Stimulated activated memory B cell treated with anti-CD40 and anti-IgM and Interleukin-4, amounts not matched to agents 10 μg/mL and 1 μg/mL and 100 μg/mL, for 72 hours (primary cell): ENCODE measurements at regions not wholly inside any gene's neighbourhood (a gene's known extent, or its start where the extent isn't known, plus 50 kb on each side); places are given as distances from the start of the nearest gene placed in this dataset.
A peak's percentile ranks its signal among the peaks of the same experiment; 100 is the strongest.

ENCODE experiments used
- ATAC-seq: fragments of 150-1000 bp; cut with Tn5 transposase; 2 replicates; pipeline ENCODE4 v1.10.0; 2021
- H3K27ac Mint-ChIP-seq: one replicate; pipeline ENCODE4 v1.8.0; 2022; ENCODE audit warnings: mild to moderate bottlenecking, mixed read lengths
- H3K27me3 Mint-ChIP-seq: one replicate; pipeline ENCODE4 v1.8.0; 2022; ENCODE audit warnings: mixed read lengths
- H3K36me3 Mint-ChIP-seq: one replicate; pipeline ENCODE4 v1.8.0; 2022; ENCODE audit warnings: mixed read lengths
- H3K4me1 Mint-ChIP-seq: one replicate; pipeline ENCODE4 v1.8.0; 2022; ENCODE audit warnings: mixed read lengths
- H3K4me3 Mint-ChIP-seq: one replicate; pipeline ENCODE4 v1.8.0; 2022; ENCODE audit warnings: mild to moderate bottlenecking, moderate library complexity, mixed read lengths
- H3K9me3 Mint-ChIP-seq: one replicate; pipeline ENCODE4 v1.8.0; 2022; ENCODE audit warnings: mixed read lengths

GRCh38 chr18:72407048-72407447, 137.1 kb downstream of the CBLN2 start:
- Mint-ChIP-seq H3K27me3 (no peaks in the 10 kb centered on the region), H3K9me3 (peaks cover 11% of the 10 kb centered on the region), H3K4me1 (no peaks in the 10 kb centered on the region), H3K4me3 (no peak overlapping the region), H3K36me3 (no peaks in the 10 kb centered on the region), H3K27ac (no peak overlapping the region)
- no peak for ATAC-seq

GRCh38 chr18:72391951-72392350, 152.2 kb downstream of the CBLN2 start:
- ATAC-seq, result no peak
- H3K9me3 Mint-ChIP-seq, result no peaks in the 10 kb centered on the region
- H3K27me3 Mint-ChIP-seq, result no peaks in the 10 kb centered on the region
- no peaks in the 10 kb centered on the region for H3K36me3 Mint-ChIP-seq
- no peak overlapping the region for H3K4me3 Mint-ChIP-seq
- H3K27ac Mint-ChIP-seq, result no peak overlapping the region
- no peaks in the 10 kb centered on the region for H3K4me1 Mint-ChIP-seq

GRCh38 chr18:72391427-72391826, 152.7 kb downstream of the CBLN2 start:
- H3K27ac Mint-ChIP-seq, result no peak overlapping the region
- H3K4me3 Mint-ChIP-seq, result no peak overlapping the region
- no peaks in the 10 kb centered on the region for H3K36me3 Mint-ChIP-seq
- ATAC-seq, result no peak
- no peaks in the 10 kb centered on the region for H3K27me3 Mint-ChIP-seq
- H3K9me3 Mint-ChIP-seq, result no peaks in the 10 kb centered on the region
- H3K4me1 Mint-ChIP-seq, result no peaks in the 10 kb centered on the region

GRCh38 chr18:72378016-72378415, 166.1 kb downstream of the CBLN2 start:
- no peaks in the 10 kb centered on the region for H3K27me3 Mint-ChIP-seq
- no peaks in the 10 kb centered on the region for H3K36me3 Mint-ChIP-seq
- no peak for ATAC-seq
- no peak overlapping the region for H3K4me3 Mint-ChIP-seq
- H3K27ac Mint-ChIP-seq, result no peak overlapping the region
- no peaks in the 10 kb centered on the region for H3K9me3 Mint-ChIP-seq
- no peaks in the 10 kb centered on the region for H3K4me1 Mint-ChIP-seq

- ATAC-seq, result no peak
These were observed 167.9 kb downstream of the CBLN2 start for GRCh38 chr18:72376256-72376655.

GRCh38 chr18:72375618-72376017, 168.5 kb downstream of the CBLN2 start:
- no peaks in the 10 kb centered on the region for H3K9me3 Mint-ChIP-seq
- no peak overlapping the region for H3K4me3 Mint-ChIP-seq
- no peak overlapping the region for H3K27ac Mint-ChIP-seq
- no peaks in the 10 kb centered on the region for H3K27me3 Mint-ChIP-seq
- no peaks in the 10 kb centered on the region for H3K36me3 Mint-ChIP-seq
- ATAC-seq, result no peak
- no peaks in the 10 kb centered on the region for H3K4me1 Mint-ChIP-seq

More at GRCh38 chr18:72376256-72376655, 167.9 kb downstream of the CBLN2 start:
- H3K9me3 Mint-ChIP-seq, result no peaks in the 10 kb centered on the region
- no peaks in the 10 kb centered on the region for H3K4me1 Mint-ChIP-seq
- no peak overlapping the region for H3K27ac Mint-ChIP-seq
- no peak overlapping the region for H3K4me3 Mint-ChIP-seq
- no peaks in the 10 kb centered on the region for H3K27me3 Mint-ChIP-seq
- H3K36me3 Mint-ChIP-seq, result no peaks in the 10 kb centered on the region

GRCh38 chr18:72372076-72372475, 172.1 kb downstream of the CBLN2 start:
- Mint-ChIP-seq H3K4me1 (no peaks in the 10 kb centered on the region), H3K27me3 (no peaks in the 10 kb centered on the region), H3K4me3 (no peak overlapping the region), H3K9me3 (peaks cover 8% of the 10 kb centered on the region), H3K27ac (no peak overlapping the region), H3K36me3 (no peaks in the 10 kb centered on the region)
- ATAC-seq, result no peak

- no peak overlapping the region for H3K4me3 Mint-ChIP-seq
These were observed 175.8 kb downstream of the CBLN2 start for GRCh38 chr18:72368308-72368707.

GRCh38 chr18:72360634-72361033, 183.5 kb downstream of the CBLN2 start:
- Mint-ChIP-seq H3K36me3 (no peaks in the 10 kb centered on the region), H3K27me3 (no peaks in the 10 kb centered on the region), H3K27ac (no peak overlapping the region), H3K4me1 (no peaks in the 10 kb centered on the region), H3K4me3 (no peak overlapping the region), H3K9me3 (peaks cover 4% of the 10 kb centered on the region)
- ATAC-seq, result no peak

More at GRCh38 chr18:72368308-72368707, 175.8 kb downstream of the CBLN2 start:
- Mint-ChIP-seq H3K27me3 (no peaks in the 10 kb centered on the region), H3K9me3 (peaks cover 8% of the 10 kb centered on the region), H3K4me1 (no peaks in the 10 kb centered on the region), H3K36me3 (no peaks in the 10 kb centered on the region), H3K27ac (no peak overlapping the region)
- no peak for ATAC-seq

- Mint-ChIP-seq H3K27me3 (no peaks in the 10 kb centered on the region), H3K9me3 (no peaks in the 10 kb centered on the region), H3K4me1 (no peaks in the 10 kb centered on the region), H3K27ac (no peak overlapping the region), H3K36me3 (no peaks in the 10 kb centered on the region), H3K4me3 (no peak overlapping the region)
- ATAC-seq, result no peak
These were observed 201.2 kb downstream of the CBLN2 start for GRCh38 chr18:72342933-72343332.

GRCh38 chr18:72339976-72340375, 204.2 kb downstream of the CBLN2 start:
- no peaks in the 10 kb centered on the region for H3K36me3 Mint-ChIP-seq
- ATAC-seq, result no peak

GRCh38 chr18:72336786-72337185, 207.4 kb downstream of the CBLN2 start:
- Mint-ChIP-seq H3K27me3 (no peaks in the 10 kb centered on the region), H3K9me3 (peaks cover 4% of the 10 kb centered on the region), H3K4me3 (no peak overlapping the region), H3K4me1 (no peaks in the 10 kb centered on the region), H3K36me3 (no peaks in the 10 kb centered on the region), H3K27ac (no peak overlapping the region)
- ATAC-seq, result no peak

More at GRCh38 chr18:72339976-72340375, 204.2 kb downstream of the CBLN2 start:
- no peak overlapping the region for H3K4me3 Mint-ChIP-seq
- H3K27ac Mint-ChIP-seq, result no peak overlapping the region
- H3K4me1 Mint-ChIP-seq, result no peaks in the 10 kb centered on the region
- no peaks in the 10 kb centered on the region for H3K27me3 Mint-ChIP-seq
- no peaks in the 10 kb centered on the region for H3K9me3 Mint-ChIP-seq

- Mint-ChIP-seq H3K27me3 (no peaks in the 10 kb centered on the region), H3K36me3 (no peaks in the 10 kb centered on the region), H3K9me3 (peaks cover 4% of the 10 kb centered on the region), H3K27ac (no peak overlapping the region), H3K4me1 (no peaks in the 10 kb centered on the region), H3K4me3 (no peak overlapping the region)
- no peak for ATAC-seq
These were observed 214.6 kb downstream of the CBLN2 start for GRCh38 chr18:72329533-72329932.

- Mint-ChIP-seq H3K4me3 (no peak overlapping the region), H3K27me3 (no peaks in the 10 kb centered on the region), H3K4me1 (no peaks in the 10 kb centered on the region), H3K36me3 (no peaks in the 10 kb centered on the region), H3K27ac (no peak overlapping the region), H3K9me3 (no peaks in the 10 kb centered on the region)
- peak; percentile 16 for ATAC-seq
These were observed 218.8 kb downstream of the CBLN2 start for GRCh38 chr18:72325307-72325706.

GRCh38 chr18:72324677-72325076, 219.5 kb downstream of the CBLN2 start:
- Mint-ChIP-seq H3K4me1 (no peaks in the 10 kb centered on the region), H3K4me3 (no peak overlapping the region), H3K36me3 (no peaks in the 10 kb centered on the region), H3K27ac (no peak overlapping the region), H3K27me3 (no peaks in the 10 kb centered on the region), H3K9me3 (no peaks in the 10 kb centered on the region)
- ATAC-seq, result no peak

- H3K27ac Mint-ChIP-seq, result no peak overlapping the region
- no peaks in the 10 kb centered on the region for H3K4me1 Mint-ChIP-seq
- H3K27me3 Mint-ChIP-seq, result no peaks in the 10 kb centered on the region
- no peak overlapping the region for H3K4me3 Mint-ChIP-seq
- H3K9me3 Mint-ChIP-seq, result peaks cover 9% of the 10 kb centered on the region
- no peak for ATAC-seq
- H3K36me3 Mint-ChIP-seq, result no peaks in the 10 kb centered on the region
These were observed 227.6 kb downstream of the CBLN2 start for GRCh38 chr18:72316497-72316896.
